GM23338 (cell line): ENCODE measurements at regions not wholly inside any gene's neighbourhood (a gene's known extent, or its start where the extent isn't known, plus 50 kb on each side); places are given as distances from the start of the nearest gene placed in this dataset.

Source experiments
- CTCF ChIP-seq, 2 experiments: fragments of 200-600 bp in 1 of 2; sonication (generic) in 1 of 2; conservative IDR thresholded peaks; 2 replicates each; pipeline versions ENCODE4 v1.5.1 to v1.6.1; 2016 to 2017; ENCODE audit warnings: antibody characterized with exemption in 2 of 2, low read depth in 2 of 2, mild to moderate bottlenecking in 2 of 2, moderate library complexity in 1 of 2
- EZH2 ChIP-seq: fragments of 200-600 bp; sonication (generic); IDR thresholded peaks from one replicate; pipeline ENCODE4 v1.8.0; 2017; ENCODE audit warnings: antibody characterized with exemption, mild to moderate bottlenecking, low read depth; ENCODE audit not compliant: unreplicated experiment
- JUNB ChIP-seq: IDR thresholded peaks from one replicate; pipeline ENCODE4 v1.6.1; 2016; ENCODE audit warnings: antibody characterized with exemption; ENCODE audit not compliant: unreplicated experiment
- POLR2AphosphoS5 ChIP-seq: IDR thresholded peaks from 2 replicates; pipeline ENCODE4 v1.6.1; 2016; ENCODE audit warnings: antibody characterized with exemption, low read depth
- ZNF331 ChIP-seq: fragments of 250-450 bp; sonication (Bioruptor Pico); IDR thresholded peaks from 2 replicates; pipeline ENCODE4 v1.5.0; 2020; ENCODE audit warnings: low read depth, mild to moderate bottlenecking, moderate library complexity

DNA sequence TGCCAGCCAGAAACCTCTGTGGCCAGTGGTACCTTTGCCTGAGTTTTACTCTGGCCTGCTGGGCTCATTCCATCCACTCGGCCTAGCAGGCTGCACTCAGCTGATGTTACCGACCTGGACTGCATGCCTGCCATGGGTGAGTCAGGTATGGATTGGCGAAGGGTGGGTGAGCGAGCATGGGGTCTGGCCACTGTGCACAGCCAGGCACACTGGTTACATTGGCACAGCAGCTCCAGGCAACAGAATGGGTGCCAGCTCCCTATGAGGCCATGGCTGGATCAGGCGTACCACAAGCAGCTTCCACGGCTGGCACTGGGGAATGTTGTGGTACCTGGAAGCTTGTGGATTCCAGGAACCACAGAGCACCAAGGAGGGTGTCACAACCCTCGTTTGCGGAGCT lies 685.7 kb downstream of the SLC16A7 start:
- TF ChIP-seq CTCF (conservative IDR thresholded peaks at IDR 0.05; ENCODE audit: low read depth in 2 of 2) (no peak), EZH2 (no peak), POLR2AphosphoS5 (no peak), JUNB (no peak), ZNF331 (CRISPR knock-in tag) (no peak)
